ENCODE measurements at regions not wholly inside any gene's neighbourhood (a gene's known extent, or its start where the extent isn't known, plus 50 kb on each side); places are given as distances from the start of the nearest gene placed in this dataset.

- Histone ChIP-seq H3K4me3 (no peak overlapping the region), H3K36me3 (ENCODE audit: low read depth, missing control alignments) (no peaks in the 10 kb centered on the region), H3K9me3 (no peaks in the 10 kb centered on the region), H3K27ac (no peak overlapping the region), H3K27me3 (no peaks in the 10 kb centered on the region), H3K4me1 (no peaks in the 10 kb centered on the region)
- TF ChIP-seq POLR2A (IDR thresholded peaks at IDR 0.05) (no peak), CTCF (IDR thresholded peaks at IDR 0.05) (no peak)
- DNase-seq: no peak
- intact Hi-C loops (cut with DNase I; ENCODE audit: low total_unique reads): no loop called here
- WGBS, 2 donors: 90 to 91% methylated on average over 5 of the region's 5 CpGs
Observed at GRCh38 chr20:41818369-41818768, 200.2 kb upstream of the CHD6 start.

- intact Hi-C loops (cut with DNase I; ENCODE audit: low total_unique reads): no loop called here
- no peaks in the 10 kb centered on the region for H3K9me3 ChIP-seq
- H3K4me3 ChIP-seq: no peak overlapping the region
- 79 to 89% methylated on average over 1 of the region's 1 CpG for WGBS, 2 donors
- TF ChIP-seq CTCF (IDR thresholded peaks at IDR 0.05) (no peak), POLR2A (IDR thresholded peaks at IDR 0.05) (no peak)
- H3K27me3 ChIP-seq: no peaks in the 10 kb centered on the region
- DNase-seq: no peak
- H3K36me3 ChIP-seq (ENCODE audit: low read depth, missing control alignments): no peaks in the 10 kb centered on the region
- H3K4me1 ChIP-seq: no peaks in the 10 kb centered on the region
- H3K27ac ChIP-seq: no peak overlapping the region
Observed at GRCh38 chr20:41811456-41811855, 193.3 kb upstream of the CHD6 start.

DNA sequence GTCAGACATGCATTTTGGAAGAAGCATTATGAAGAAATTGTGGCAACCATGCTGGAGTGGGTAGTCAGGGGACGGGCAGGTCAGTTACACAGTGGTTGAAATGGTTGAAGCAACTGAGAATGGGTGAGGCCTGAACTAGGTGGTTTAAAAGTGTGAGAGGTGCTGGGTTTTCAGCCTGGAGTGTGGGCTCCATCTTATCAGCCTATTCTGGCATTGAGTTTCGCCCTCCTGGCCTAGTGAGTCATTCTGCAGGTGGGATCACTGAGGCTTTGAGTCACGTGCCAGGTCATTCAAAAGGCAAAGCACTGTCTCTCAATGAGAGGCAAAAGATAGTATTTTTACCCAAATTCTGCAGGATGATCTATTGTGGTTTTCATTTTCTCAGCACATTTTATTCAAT lies 181.9 kb upstream of the CHD6 start:
- no peaks in the 10 kb centered on the region for H3K9me3 ChIP-seq
- H3K27me3 ChIP-seq: no peaks in the 10 kb centered on the region
- no peak for DNase-seq
- no peak overlapping the region for H3K27ac ChIP-seq
- no peak for TF ChIP-seq POLR2A (IDR thresholded peaks at IDR 0.05)
- TF ChIP-seq CTCF (IDR thresholded peaks at IDR 0.05): no peak
- no peaks in the 10 kb centered on the region for H3K4me1 ChIP-seq
- WGBS, 2 donors: 78 to 83% methylated on average over 3 of the region's 3 CpGs
- no peak overlapping the region for H3K4me3 ChIP-seq
- no peaks in the 10 kb centered on the region for H3K36me3 ChIP-seq (ENCODE audit: low read depth, missing control alignments)
- intact Hi-C loops (cut with DNase I; ENCODE audit: low total_unique reads): no loop called here

GRCh38 chr20:41798930-41799502 lies 180.8 kb upstream of the CHD6 start:
- no peak for DNase-seq
- WGBS, 2 donors: 56 to 59% methylated on average over 3 of the region's 3 CpGs

More at GRCh38 chr20:41798930-41799502, 180.8 kb upstream of the CHD6 start:
- Histone ChIP-seq H3K27me3 (no peaks in the 10 kb centered on the region), H3K4me3 (no peak overlapping the region), H3K36me3 (ENCODE audit: low read depth, missing control alignments) (no peaks in the 10 kb centered on the region), H3K9me3 (no peaks in the 10 kb centered on the region), H3K4me1 (no peaks in the 10 kb centered on the region), H3K27ac (no peak overlapping the region)
- intact Hi-C loops (cut with DNase I; ENCODE audit: low total_unique reads): no loop called here
- TF ChIP-seq CTCF (IDR thresholded peaks at IDR 0.05) (no peak), POLR2A (IDR thresholded peaks at IDR 0.05) (no peak)

Measured in testis (tissue), 2 donors.